ENCODE measurements at regions not wholly inside any gene's neighbourhood (a gene's known extent, or its start where the extent isn't known, plus 50 kb on each side); places are given as distances from the start of the nearest gene placed in this dataset.

DNA sequence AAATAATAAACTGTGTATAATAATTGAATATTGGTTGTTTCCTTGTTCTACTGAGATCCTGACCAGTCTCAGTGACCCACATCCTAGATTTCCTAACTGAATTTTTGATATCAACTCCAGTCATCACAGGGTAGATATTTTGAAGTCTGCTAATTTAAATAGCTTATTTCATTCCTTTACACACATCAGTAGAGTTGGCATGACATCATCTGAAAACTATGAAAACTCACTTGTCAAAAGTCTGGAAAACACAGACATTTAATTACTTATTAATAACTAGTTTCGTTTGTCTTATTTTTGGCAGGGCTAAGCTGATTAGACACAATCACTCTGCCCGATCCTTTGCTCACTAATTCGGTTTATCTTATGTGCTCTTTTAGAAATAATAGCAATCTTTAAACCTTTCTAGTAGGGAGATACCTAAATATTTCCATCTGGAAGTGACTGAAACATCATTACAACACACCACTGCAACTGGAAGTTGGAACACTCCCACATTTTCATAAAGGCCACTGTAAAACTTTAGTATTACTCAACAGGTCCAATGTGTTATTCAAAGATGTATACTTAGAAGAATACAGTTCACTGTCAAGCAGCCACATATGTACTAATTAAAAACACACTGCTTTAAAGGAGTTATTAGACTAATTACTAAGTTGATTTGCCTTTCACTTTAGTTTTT, 198.4 kb upstream of the ZNF717 start:
- TF ChIP-seq POLR2A (IDR thresholded peaks at IDR 0.05; ENCODE audit: low read depth, low read length) (no peak), POLR2AphosphoS5 (IDR thresholded peaks at IDR 0.05; ENCODE audit: low read depth, low read length) (no peak), POU2F2 (IDR thresholded peaks at IDR 0.05; ENCODE audit: low read depth, low read length) (no peak)
